Neural progenitor cell (in vitro differentiated cells): ENCODE measurements at regions not wholly inside any gene's neighbourhood (a gene's known extent, or its start where the extent isn't known, plus 50 kb on each side); places are given as distances from the start of the nearest gene placed in this dataset.
A peak's percentile ranks its signal among the peaks of the same experiment; 100 is the strongest.

Experiments used
- DNase-seq: peaks from one replicate; pipeline ENCODE4 v3.0.0-alpha.2; 2016; ENCODE audit warnings: low spot score
- H2AFZ ChIP-seq: fragments of 200-600 bp; sonication (generic); replicated peaks from 2 replicates; pipeline ENCODE4 v1.6.1; 2016; ENCODE audit warnings: antibody characterized with exemption
- H3F3A ChIP-seq: fragments of 200-600 bp; sonication (generic); 2 replicates; pipeline ENCODE4 v1.6.1; 2016; ENCODE audit warnings: antibody characterized with exemption, low read depth
- H3K27ac ChIP-seq: fragments of 200-600 bp; sonication (generic); 2 replicates; pipeline ENCODE4 v1.5.1; 2016; ENCODE audit warnings: mild to moderate bottlenecking
- H3K27me3 ChIP-seq: fragments of 200-600 bp; sonication (generic); 2 replicates; pipeline ENCODE4 v1.6.1; 2016; ENCODE audit warnings: mild to moderate bottlenecking, moderate library complexity
- H3K36me3 ChIP-seq: fragments of 200-600 bp; sonication (generic); 2 replicates; pipeline ENCODE4 v1.5.1; 2016
- H3K4me1 ChIP-seq: fragments of 200-600 bp; sonication (generic); 2 replicates; pipeline ENCODE4 v1.6.1; 2016; ENCODE audit warnings: mixed run types
- H3K4me2 ChIP-seq: fragments of 200-600 bp; sonication (generic); 2 replicates; pipeline ENCODE4 v1.6.1; 2016
- H3K4me3 ChIP-seq: fragments of 200-600 bp; sonication (generic); 2 replicates; pipeline ENCODE4 v1.5.1; 2016
- H3K79me2 ChIP-seq: fragments of 200-600 bp; sonication (generic); 2 replicates; pipeline ENCODE4 v1.6.1; 2016; ENCODE audit warnings: low read depth
- H3K9ac ChIP-seq: fragments of 200-600 bp; sonication (generic); 2 replicates; pipeline ENCODE4 v1.6.1; 2016
- H3K9me3 ChIP-seq: fragments of 200-600 bp; sonication (generic); 2 replicates; pipeline ENCODE4 v1.5.1; 2016; ENCODE audit warnings: low read depth
- H4K20me1 ChIP-seq: fragments of 200-600 bp; sonication (generic); 2 replicates; pipeline ENCODE4 v1.6.1; 2016; ENCODE audit warnings: low read depth
- H3K27ac Mint-ChIP-seq: 3 replicates; pipeline ENCODE4 v1.8.0; 2021; ENCODE audit warnings: mixed read lengths
- H3K27me3 Mint-ChIP-seq: 2 replicates; pipeline ENCODE4 v1.8.0; 2022; ENCODE audit warnings: low read depth, mild to moderate bottlenecking, inconsistent platforms, moderate library complexity, mixed read lengths; ENCODE audit not compliant: insufficient read depth
- H3K36me3 Mint-ChIP-seq: 3 replicates; pipeline ENCODE4 v1.8.0; 2021; ENCODE audit warnings: mixed read lengths
- H3K4me1 Mint-ChIP-seq: 3 replicates; pipeline ENCODE4 v1.8.0; 2021; ENCODE audit warnings: mixed read lengths
- H3K4me3 Mint-ChIP-seq: 3 replicates; pipeline ENCODE4 v1.8.0; 2021; ENCODE audit warnings: mild to moderate bottlenecking, moderate library complexity, mixed read lengths
- H3K9me3 Mint-ChIP-seq: 3 replicates; pipeline ENCODE4 v1.8.0; 2020; ENCODE audit warnings: mixed read lengths
- CTCF ChIP-seq: fragments of 200-600 bp; sonication (generic); IDR thresholded peaks from 2 replicates; pipeline ENCODE4 v1.5.1; 2017; ENCODE audit warnings: antibody characterized with exemption, mild to moderate bottlenecking
- EZH2 ChIP-seq: fragments of 200-600 bp; sonication (generic); IDR thresholded peaks from 2 replicates; pipeline ENCODE4 v1.6.1; 2017; ENCODE audit warnings: antibody characterized with exemption, mild to moderate bottlenecking, moderate library complexity
- EZH2phosphoT487 ChIP-seq: fragments of 200-600 bp; sonication (generic); IDR thresholded peaks from 2 replicates; pipeline ENCODE4 v1.6.1; 2017; ENCODE audit warnings: antibody characterized with exemption

GRCh38 chr9:100725371-100725770 is 147.5 kb downstream of the CAVIN4 start:
- H4K20me1 ChIP-seq: no peaks in the 10 kb centered on the region
- H3K36me3 ChIP-seq: no peaks in the 10 kb centered on the region
- Mint-ChIP-seq H3K9me3 (no peaks in the 10 kb centered on the region), H3K27ac (no peak overlapping the region), H3K4me1 (peaks cover 36% of the 10 kb centered on the region), H3K27me3 (no peaks in the 10 kb centered on the region), H3K36me3 (no peaks in the 10 kb centered on the region), H3K4me3 (no peak overlapping the region)
- H3K4me3 ChIP-seq: no peak overlapping the region
- peaks cover 5% of the 10 kb centered on the region for H3K4me1 ChIP-seq
- DNase-seq: no peak
- no peaks in the 10 kb centered on the region for H3K9me3 ChIP-seq
- TF ChIP-seq EZH2 (no peak), EZH2phosphoT487 (no peak), CTCF (no peak)
- H3F3A ChIP-seq: no peaks in the 10 kb centered on the region
- no peaks in the 10 kb centered on the region for H3K27me3 ChIP-seq
- H3K4me2 ChIP-seq: no peak overlapping the region
- no peak overlapping the region for H3K27ac ChIP-seq
- H2AFZ ChIP-seq: no peak overlapping the region
- no peak overlapping the region for H3K9ac ChIP-seq
- H3K79me2 ChIP-seq: no peaks in the 10 kb centered on the region

- Mint-ChIP-seq H3K27ac (no peak overlapping the region), H3K9me3 (peaks cover 9% of the 10 kb centered on the region), H3K27me3 (peaks cover 3% of the 10 kb centered on the region), H3K36me3 (no peaks in the 10 kb centered on the region), H3K4me1 (peaks cover 37% of the 10 kb centered on the region), H3K4me3 (no peak overlapping the region)
- H4K20me1 ChIP-seq: no peaks in the 10 kb centered on the region
- H3K27me3 ChIP-seq: no peaks in the 10 kb centered on the region
- TF ChIP-seq CTCF (no peak), EZH2 (no peak), EZH2phosphoT487 (no peak)
- H2AFZ ChIP-seq: no peak overlapping the region
- no peaks in the 10 kb centered on the region for H3F3A ChIP-seq
- H3K36me3 ChIP-seq: no peaks in the 10 kb centered on the region
- H3K27ac ChIP-seq: no peak overlapping the region
- no peaks in the 10 kb centered on the region for H3K79me2 ChIP-seq
- H3K4me1 ChIP-seq: peaks cover 7% of the 10 kb centered on the region
- no peak overlapping the region for H3K4me2 ChIP-seq
- DNase-seq: no peak
- H3K9ac ChIP-seq: no peak overlapping the region
- no peaks in the 10 kb centered on the region for H3K9me3 ChIP-seq
- H3K4me3 ChIP-seq: no peak overlapping the region
These were observed 151.5 kb downstream of the CAVIN4 start for GRCh38 chr9:100729336-100729895.

GRCh38 chr9:100730086-100730485 is 152.2 kb downstream of the CAVIN4 start:
- DNase-seq: peak; percentile 21
- no peaks in the 10 kb centered on the region for H4K20me1 ChIP-seq
- H3K27ac ChIP-seq: no peak overlapping the region
- peaks cover 7% of the 10 kb centered on the region for H3K4me1 ChIP-seq
- H3K4me1 Mint-ChIP-seq: peaks cover 30% of the 10 kb centered on the region
- peaks cover 5% of the 10 kb centered on the region for H3K27me3 Mint-ChIP-seq
- H3K4me2 ChIP-seq: no peak overlapping the region
- no peaks in the 10 kb centered on the region for H3F3A ChIP-seq
- no peaks in the 10 kb centered on the region for H3K27me3 ChIP-seq
- no peak overlapping the region for H3K4me3 Mint-ChIP-seq
- no peaks in the 10 kb centered on the region for H3K9me3 ChIP-seq
- no peak for TF ChIP-seq EZH2phosphoT487
- TF ChIP-seq EZH2: no peak
- TF ChIP-seq CTCF: no peak
- no peaks in the 10 kb centered on the region for H3K36me3 ChIP-seq
- peaks cover 13% of the 10 kb centered on the region for H3K9me3 Mint-ChIP-seq
- no peaks in the 10 kb centered on the region for H3K79me2 ChIP-seq
- H3K36me3 Mint-ChIP-seq: no peaks in the 10 kb centered on the region
- H2AFZ ChIP-seq: no peak overlapping the region
- peak overlapping the region; percentile 81 for H3K27ac Mint-ChIP-seq
- H3K4me3 ChIP-seq: no peak overlapping the region
- no peak overlapping the region for H3K9ac ChIP-seq
